ENCODE measurements at regions not wholly inside any gene's neighbourhood (a gene's known extent, or its start where the extent isn't known, plus 50 kb on each side); places are given as distances from the start of the nearest gene placed in this dataset.

DNA sequence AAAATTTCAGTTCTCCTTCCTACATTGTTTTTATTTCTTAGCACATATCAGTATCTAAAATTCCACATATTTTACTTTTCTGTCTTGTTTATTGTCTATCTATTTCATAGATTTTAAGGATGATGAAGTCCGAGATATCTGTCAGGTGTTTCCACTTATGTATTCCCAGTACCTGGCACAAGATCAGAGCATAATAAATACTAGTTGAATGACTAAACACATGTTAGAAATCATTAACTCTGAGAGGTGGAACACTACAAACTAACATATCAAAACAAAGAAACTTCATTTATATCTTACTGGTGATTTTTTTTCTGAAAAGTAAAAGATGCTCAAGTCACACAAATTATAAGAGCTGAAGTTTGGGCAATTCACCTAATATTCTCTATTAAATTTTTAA is 1208.3 kb downstream of the PCDH9 start:
- intact Hi-C loops (cut with DNase I), result no loop called here
- no peak overlapping the region for H3K4me3 ChIP-seq
- H3K36me3 ChIP-seq (replicated peaks in 1 of 2; ENCODE audit: insufficient read depth in 1 of 2, low read depth in 2 of 2), result no peaks in the 10 kb centered on the region
- ATAC-seq, result no peak
- no peak for TF ChIP-seq POLR2A (IDR thresholded peaks at IDR 0.05)
- TF ChIP-seq, protein P1, sequence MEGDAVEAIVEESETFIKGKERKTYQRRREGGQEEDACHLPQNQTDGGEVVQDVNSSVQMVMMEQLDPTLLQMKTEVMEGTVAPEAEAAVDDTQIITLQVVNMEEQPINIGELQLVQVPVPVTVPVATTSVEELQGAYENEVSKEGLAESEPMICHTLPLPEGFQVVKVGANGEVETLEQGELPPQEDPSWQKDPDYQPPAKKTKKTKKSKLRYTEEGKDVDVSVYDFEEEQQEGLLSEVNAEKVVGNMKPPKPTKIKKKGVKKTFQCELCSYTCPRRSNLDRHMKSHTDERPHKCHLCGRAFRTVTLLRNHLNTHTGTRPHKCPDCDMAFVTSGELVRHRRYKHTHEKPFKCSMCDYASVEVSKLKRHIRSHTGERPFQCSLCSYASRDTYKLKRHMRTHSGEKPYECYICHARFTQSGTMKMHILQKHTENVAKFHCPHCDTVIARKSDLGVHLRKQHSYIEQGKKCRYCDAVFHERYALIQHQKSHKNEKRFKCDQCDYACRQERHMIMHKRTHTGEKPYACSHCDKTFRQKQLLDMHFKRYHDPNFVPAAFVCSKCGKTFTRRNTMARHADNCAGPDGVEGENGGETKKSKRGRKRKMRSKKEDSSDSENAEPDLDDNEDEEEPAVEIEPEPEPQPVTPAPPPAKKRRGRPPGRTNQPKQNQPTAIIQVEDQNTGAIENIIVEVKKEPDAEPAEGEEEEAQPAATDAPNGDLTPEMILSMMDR (IDR thresholded peaks at IDR 0.05), result no peak
- no peak overlapping the region for H3K27ac ChIP-seq
- DNase-seq, result no peak
- H3K27me3 ChIP-seq, result no peaks in the 10 kb centered on the region
- WGBS, 2 donors, result 21 to 24% methylated on average over 1 of the region's 1 CpG
- no peaks in the 10 kb centered on the region for H3K4me1 ChIP-seq
- no peaks in the 10 kb centered on the region for H3K9me3 ChIP-seq

DNA sequence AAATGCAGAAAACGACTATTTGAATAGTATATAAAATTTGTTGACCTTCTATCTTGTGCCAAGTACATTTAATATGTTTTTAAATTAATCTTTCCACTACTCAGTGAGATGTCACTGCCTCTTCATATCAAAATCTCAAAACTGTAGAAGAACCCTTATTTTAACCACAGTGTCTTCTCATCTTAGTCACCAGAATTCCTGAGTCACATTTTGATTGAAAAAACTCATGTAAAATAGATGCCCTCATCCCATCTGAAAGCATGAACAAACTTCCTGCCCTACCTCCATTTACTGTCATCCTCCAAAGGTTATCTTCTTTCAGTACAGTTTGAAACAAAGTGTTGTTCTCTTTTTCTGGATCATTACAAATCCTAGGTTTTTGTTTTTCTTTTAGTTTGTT is 1215.4 kb downstream of the PCDH9 start:
- Histone ChIP-seq H3K36me3 (replicated peaks in 1 of 2; ENCODE audit: insufficient read depth in 1 of 2, low read depth in 2 of 2) (no peaks in the 10 kb centered on the region), H3K27ac (no peak overlapping the region), H3K4me1 (no peaks in the 10 kb centered on the region), H3K27me3 (no peaks in the 10 kb centered on the region), H3K4me3 (no peak overlapping the region), H3K9me3 (no peaks in the 10 kb centered on the region)
- no peak for ATAC-seq
- intact Hi-C loops (cut with DNase I), result no loop called here
- 20 to 26% methylated on average over 1 of the region's 1 CpG for WGBS, 2 donors
- no peak for TF ChIP-seq POLR2A (IDR thresholded peaks at IDR 0.05)
- TF ChIP-seq, protein P1 (IDR thresholded peaks at IDR 0.05), result no peak
- DNase-seq, result no peak

DNA sequence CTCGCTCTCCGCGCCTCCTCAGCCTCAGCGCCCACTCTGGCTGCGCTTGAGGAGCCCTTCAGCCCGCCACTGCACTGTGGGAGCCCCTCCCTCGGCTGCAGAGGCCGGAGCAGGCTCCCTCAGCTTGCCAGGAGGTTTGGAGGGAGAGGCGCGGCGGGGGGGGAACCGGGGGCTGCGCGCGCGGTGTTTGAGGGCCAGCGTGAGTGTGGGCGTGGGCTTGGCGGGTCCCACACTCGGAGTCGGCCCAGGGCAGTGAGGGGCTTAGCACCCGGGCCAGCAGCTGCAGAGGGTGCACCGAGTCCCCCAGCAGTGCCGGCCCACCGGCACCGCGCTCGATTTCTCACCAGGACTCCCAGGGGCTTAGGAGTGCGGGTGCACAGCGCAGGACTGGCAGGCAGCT is 1220.9 kb downstream of the PCDH9 start:
- Histone ChIP-seq H3K9me3 (no peaks in the 10 kb centered on the region), H3K4me1 (no peaks in the 10 kb centered on the region), H3K27me3 (no peaks in the 10 kb centered on the region), H3K36me3 (replicated peaks in 1 of 2; ENCODE audit: insufficient read depth in 1 of 2, low read depth in 2 of 2) (no peaks in the 10 kb centered on the region), H3K4me3 (no peak overlapping the region), H3K27ac (no peak overlapping the region)
- ATAC-seq (no peak), DNase-seq (no peak)
- intact Hi-C loops (cut with DNase I), result no loop called here
- 84 to 97% methylated on average over 5 to 18 of the region's 30 CpGs for WGBS, 2 donors
- TF ChIP-seq, protein P1 (IDR thresholded peaks at IDR 0.05), result no peak
- no peak for TF ChIP-seq POLR2A (IDR thresholded peaks at IDR 0.05)

DNA sequence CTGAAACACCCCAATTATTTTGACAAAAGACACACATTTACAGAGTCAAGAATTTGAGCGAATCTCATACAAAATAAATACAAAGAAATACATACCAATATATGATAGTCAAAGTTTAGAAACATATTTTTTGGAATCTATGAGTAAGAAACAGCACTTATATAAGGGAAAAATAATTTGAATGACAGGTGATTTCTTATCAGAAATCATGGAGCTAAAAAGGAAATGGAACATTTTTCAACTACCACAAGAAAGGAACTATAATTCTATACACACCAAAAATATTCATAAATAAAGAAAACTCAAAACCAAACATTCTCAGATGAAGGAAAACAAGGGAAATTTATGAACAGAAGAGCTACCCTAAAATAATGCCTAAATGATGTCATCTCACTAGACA is 1226.6 kb downstream of the PCDH9 start:
- ATAC-seq, result no peak
- H3K4me1 ChIP-seq, result no peaks in the 10 kb centered on the region
- H3K36me3 ChIP-seq (replicated peaks in 1 of 2; ENCODE audit: insufficient read depth in 1 of 2, low read depth in 2 of 2), result no peaks in the 10 kb centered on the region
- TF ChIP-seq, protein P1 (IDR thresholded peaks at IDR 0.05), result no peak
- TF ChIP-seq POLR2A (IDR thresholded peaks at IDR 0.05), result no peak
- H3K9me3 ChIP-seq, result no peaks in the 10 kb centered on the region
- H3K4me3 ChIP-seq, result no peak overlapping the region
- no peak overlapping the region for H3K27ac ChIP-seq
- 64 to 71% methylated on average over 1 of the region's 1 CpG for WGBS, 2 donors
- intact Hi-C loops (cut with DNase I), result no loop called here
- no peak for DNase-seq
- no peaks in the 10 kb centered on the region for H3K27me3 ChIP-seq

DNA sequence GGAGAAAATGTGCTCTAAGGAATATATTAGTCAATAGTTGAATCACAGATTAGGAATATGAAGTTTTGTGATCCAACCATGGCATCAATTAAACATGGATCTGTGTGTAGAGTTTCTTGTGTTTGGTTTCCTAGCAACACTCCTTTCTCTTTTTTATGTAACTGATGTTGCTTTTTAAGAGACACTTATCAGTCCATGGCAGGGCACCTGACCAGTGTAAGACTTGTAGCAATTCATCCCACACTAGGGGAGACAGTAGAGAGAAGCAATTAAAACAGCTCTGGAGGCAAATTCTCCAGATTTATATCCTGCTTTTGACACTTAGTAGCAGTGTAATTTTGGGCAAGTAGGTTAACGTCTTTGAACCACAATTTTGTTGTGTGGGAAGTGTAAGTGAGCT is 1229.0 kb downstream of the PCDH9 start:
- 35 to 40% methylated on average over 1 of the region's 1 CpG for WGBS, 2 donors

More for the DNA sequence above, 1229.0 kb downstream of the PCDH9 start:
- DNase-seq, result no peak
- TF ChIP-seq, protein P1 (IDR thresholded peaks at IDR 0.05), result no peak
- no peak for TF ChIP-seq POLR2A (IDR thresholded peaks at IDR 0.05)
- Histone ChIP-seq H3K27ac (no peak overlapping the region), H3K36me3 (replicated peaks in 1 of 2; ENCODE audit: insufficient read depth in 1 of 2, low read depth in 2 of 2) (no peaks in the 10 kb centered on the region), H3K4me1 (no peaks in the 10 kb centered on the region), H3K9me3 (no peaks in the 10 kb centered on the region), H3K4me3 (no peak overlapping the region), H3K27me3 (no peaks in the 10 kb centered on the region)
- intact Hi-C loops (cut with DNase I), result no loop called here
- no peak for ATAC-seq
